Amniotic stem cell (primary cell): ENCODE measurements at regions not wholly inside any gene's neighbourhood (a gene's known extent, or its start where the extent isn't known, plus 50 kb on each side); places are given as distances from the start of the nearest gene placed in this dataset.
"Not testable (repeated sequence)": the region's sequence is repeated elsewhere in the genome, so short reads cannot be mapped to it uniquely, and the experiment has no call there.

ENCODE experiments used
- DNase-seq: peaks from one replicate; lab custom pipeline; 2025; lab: John Stamatoyannopoulos, UW

GRCh38 chr14:34300330-34300729, 161.7 kb downstream of the SPTSSA start:
- no peak for DNase-seq

- DNase-seq, result no peak
These were observed 162.7 kb downstream of the SPTSSA start for GRCh38 chr14:34299360-34299759.

- DNase-seq, result no peak
These were observed 164.1 kb downstream of the SPTSSA start for GRCh38 chr14:34297786-34298520.

DNA sequence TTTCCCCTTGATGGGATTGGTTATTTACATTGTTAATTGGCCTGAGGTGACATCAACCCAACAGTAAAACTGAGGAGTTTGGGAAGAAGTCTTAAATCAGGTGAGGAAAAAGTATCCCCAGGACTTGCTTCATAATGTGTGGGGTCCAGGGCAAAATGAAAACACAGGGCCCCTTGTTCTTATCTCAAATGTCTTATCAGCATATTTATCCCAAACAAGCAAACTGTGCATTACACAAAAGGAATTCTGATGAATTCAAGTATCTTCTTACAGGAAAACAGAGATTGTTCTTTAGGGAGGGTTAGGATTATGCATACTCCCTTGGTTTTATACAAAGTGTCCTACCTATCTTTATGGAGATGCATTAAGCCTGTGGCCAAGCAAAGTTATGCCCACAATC, 178.4 kb downstream of the SPTSSA start:
- no peak for DNase-seq

GRCh38 chr14:34277191-34277590, 184.8 kb downstream of the SPTSSA start:
- DNase-seq, result no peak

- DNase-seq, result no peak
These were observed 186.5 kb downstream of the SPTSSA start for GRCh38 chr14:34275530-34275929.

DNA sequence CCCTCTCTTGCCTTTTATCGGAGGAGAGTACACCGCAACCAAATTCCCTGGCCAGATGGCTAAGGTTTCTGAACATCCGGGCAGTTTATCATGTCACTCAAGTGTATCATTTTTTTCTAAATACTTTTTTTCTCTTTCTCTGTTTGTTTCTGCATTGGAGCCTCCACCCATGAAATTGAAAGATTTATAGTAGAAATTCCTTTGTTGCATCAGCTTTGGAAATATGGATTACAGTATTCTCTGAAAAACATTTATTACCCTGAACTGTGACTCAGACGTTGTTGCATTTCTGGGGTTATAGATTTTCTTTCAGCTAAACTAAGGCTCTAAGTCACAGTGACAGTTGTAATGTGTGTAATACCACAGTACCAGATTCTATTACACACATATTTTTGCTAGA, 187.0 kb downstream of the SPTSSA start:
- DNase-seq, result no peak

DNA sequence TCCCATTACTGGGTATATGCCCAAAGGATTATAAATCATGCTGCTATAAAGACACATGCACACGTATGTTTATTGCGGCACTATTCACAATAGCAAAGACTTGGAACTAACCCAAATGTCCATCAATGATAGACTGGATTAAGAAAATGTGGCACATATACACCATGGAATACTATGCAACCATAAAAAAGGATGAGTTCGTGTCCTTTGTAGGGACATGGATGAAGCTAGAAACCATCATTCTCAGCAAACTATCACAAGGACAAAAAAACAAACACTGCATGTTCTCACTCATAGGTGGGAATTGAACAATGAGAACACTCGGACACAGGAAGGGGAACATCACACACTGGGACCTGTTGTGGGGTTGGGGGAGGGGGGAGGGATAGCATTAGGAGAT, 188.3 kb downstream of the SPTSSA start:
- not testable (repeated sequence) for DNase-seq

- no peak for DNase-seq
These were observed 191.7 kb downstream of the SPTSSA start for GRCh38 chr14:34270361-34270760.

- no peak for DNase-seq
These were observed 195.7 kb downstream of the SPTSSA start for GRCh38 chr14:34266344-34266743.

- DNase-seq, result no peak
These were observed 199.7 kb downstream of the SPTSSA start for GRCh38 chr14:34262127-34262910.

- DNase-seq, result no peak
These were observed 202.0 kb downstream of the SPTSSA start for GRCh38 chr14:34259996-34260395.

DNA sequence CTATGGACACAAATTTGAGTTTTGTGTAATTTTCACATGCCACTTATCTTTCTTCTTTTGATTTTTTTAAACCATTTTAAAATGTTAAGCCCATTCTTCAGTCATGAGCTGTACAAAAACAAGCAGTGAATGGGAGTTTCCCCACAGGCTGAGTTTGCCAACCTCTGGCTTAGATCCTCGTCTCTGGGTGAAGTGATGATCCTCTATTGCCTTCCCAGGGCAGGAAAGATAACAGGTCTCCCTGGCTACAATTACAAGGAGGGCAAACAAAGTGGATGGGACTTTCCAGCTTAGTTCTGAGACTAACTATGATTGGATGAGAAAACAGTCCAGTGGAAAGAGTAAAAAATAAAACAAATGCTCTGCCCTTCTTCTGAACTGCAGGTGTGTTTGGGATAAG, 203.7 kb downstream of the SPTSSA start:
- DNase-seq, result no peak

- no peak for DNase-seq
These were observed 204.5 kb downstream of the SPTSSA start for GRCh38 chr14:34257505-34257904.

DNA sequence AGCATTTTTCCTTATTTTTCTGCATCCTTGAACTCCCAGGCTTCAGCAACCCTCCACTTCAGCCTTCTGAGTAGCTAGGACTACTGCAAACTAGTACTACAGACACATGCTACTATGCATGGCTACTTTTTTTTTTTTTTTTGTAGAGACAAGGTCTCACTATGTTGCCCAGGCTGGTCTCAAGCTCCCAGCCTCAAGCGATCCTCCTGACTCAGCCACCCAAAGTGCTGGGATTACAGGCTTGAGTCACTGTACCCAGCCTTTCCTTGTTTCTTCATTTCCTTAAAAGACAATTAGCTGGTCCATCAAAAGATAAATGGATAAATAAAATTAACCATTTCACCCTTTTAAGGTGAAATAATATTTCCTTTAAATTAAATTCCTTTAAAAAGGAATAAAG, 205.8 kb downstream of the SPTSSA start:
- no peak for DNase-seq

GRCh38 chr14:34254571-34254970, 207.5 kb downstream of the SPTSSA start:
- DNase-seq, result no peak

GRCh38 chr14:34254031-34254430, 208.0 kb downstream of the SPTSSA start:
- DNase-seq, result no peak

DNA sequence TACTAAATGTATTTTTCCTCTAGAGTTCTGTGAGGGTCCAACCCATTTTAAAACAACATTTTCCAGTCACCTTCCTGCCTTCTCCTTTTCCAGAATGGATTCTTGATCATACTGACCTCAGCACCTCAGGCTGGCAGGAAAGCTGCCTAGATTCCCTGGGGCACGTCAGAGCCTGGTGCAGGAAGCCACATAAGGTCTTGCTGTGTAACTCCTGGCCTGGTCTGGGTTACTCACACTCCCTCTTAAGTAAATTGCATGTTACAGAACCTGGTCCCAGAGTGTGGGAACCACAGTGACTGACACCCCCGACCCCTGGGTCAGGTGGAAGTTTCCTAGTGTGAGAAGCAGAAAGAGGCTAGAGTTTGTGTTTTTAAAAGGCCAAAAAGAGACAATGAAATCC, 209.8 kb downstream of the SPTSSA start:
- DNase-seq, result no peak

GRCh38 chr14:34251662-34252061, 210.4 kb downstream of the SPTSSA start:
- no peak for DNase-seq

GRCh38 chr14:34250959-34251358, 211.1 kb downstream of the SPTSSA start:
- no peak for DNase-seq

- no peak for DNase-seq
These were observed 214.4 kb downstream of the SPTSSA start for GRCh38 chr14:34247605-34248004.

DNA sequence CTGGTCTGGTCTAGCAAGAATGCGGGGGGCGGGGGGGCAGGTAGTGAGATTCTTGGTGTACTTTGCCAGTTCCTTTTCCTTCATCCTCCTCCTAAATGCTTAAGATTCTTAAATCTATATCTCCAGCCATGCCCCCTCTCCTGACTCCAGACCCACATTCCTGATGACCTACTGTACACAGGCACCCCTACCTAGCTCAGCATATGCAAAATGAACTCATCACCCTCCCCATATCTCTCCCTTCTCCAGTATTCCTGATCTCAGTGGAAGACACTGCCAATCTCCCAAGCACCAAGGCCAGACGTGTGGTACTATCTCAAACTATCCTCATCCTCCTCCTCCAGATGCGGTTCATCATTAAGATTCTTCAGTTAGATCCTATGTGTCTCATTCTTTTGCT, 215.8 kb downstream of the SPTSSA start:
- no peak for DNase-seq

- DNase-seq, result no peak
These were observed 218.6 kb downstream of the SPTSSA start for GRCh38 chr14:34243401-34243800.

- DNase-seq, result no peak
These were observed 219.0 kb downstream of the SPTSSA start for GRCh38 chr14:34243001-34243400.
